ENCODE measurements at regions not wholly inside any gene's neighbourhood (a gene's known extent, or its start where the extent isn't known, plus 50 kb on each side); places are given as distances from the start of the nearest gene placed in this dataset.

GRCh38 chr10:36608866-36609265, 516.5 kb upstream of the ANKRD30A start:
- intact Hi-C loops (cut with DNase I; ENCODE audit: low total_unique reads) = no loop called here
- Histone ChIP-seq H3K4me1 (no peaks in the 10 kb centered on the region), H3K27ac (no peak overlapping the region), H3K36me3 (no peaks in the 10 kb centered on the region), H3K27me3 (no peaks in the 10 kb centered on the region), H3K4me3 (no peak overlapping the region), H3K9me3 (no peaks in the 10 kb centered on the region)
- DNase-seq (ENCODE audit: low spot score in 2 of 2) = no peak
- TF ChIP-seq CTCF (IDR thresholded peaks at IDR 0.05) = no peak
- no peak for TF ChIP-seq POLR2A (IDR thresholded peaks at IDR 0.05)
- no peak for TF ChIP-seq POLR2AphosphoS5 (IDR thresholded peaks at IDR 0.05)

GRCh38 chr10:36608251-36608650, 517.1 kb upstream of the ANKRD30A start:
- Histone ChIP-seq H3K4me1 (no peaks in the 10 kb centered on the region), H3K27ac (no peak overlapping the region), H3K4me3 (no peak overlapping the region), H3K36me3 (no peaks in the 10 kb centered on the region), H3K9me3 (no peaks in the 10 kb centered on the region), H3K27me3 (no peaks in the 10 kb centered on the region)
- no peak for DNase-seq (ENCODE audit: low spot score in 2 of 2)
- intact Hi-C loops (cut with DNase I; ENCODE audit: low total_unique reads) = no loop called here
- no peak for TF ChIP-seq CTCF (IDR thresholded peaks at IDR 0.05)
- no peak for TF ChIP-seq POLR2AphosphoS5 (IDR thresholded peaks at IDR 0.05)
- TF ChIP-seq POLR2A (IDR thresholded peaks at IDR 0.05) = no peak

- intact Hi-C loops (cut with DNase I; ENCODE audit: low total_unique reads) = no loop called here
- Histone ChIP-seq H3K27me3 (no peaks in the 10 kb centered on the region), H3K27ac (no peak overlapping the region), H3K36me3 (no peaks in the 10 kb centered on the region), H3K9me3 (no peaks in the 10 kb centered on the region), H3K4me3 (no peak overlapping the region), H3K4me1 (no peaks in the 10 kb centered on the region)
- TF ChIP-seq CTCF (IDR thresholded peaks at IDR 0.05) (no peak), POLR2A (IDR thresholded peaks at IDR 0.05) (no peak), POLR2AphosphoS5 (IDR thresholded peaks at IDR 0.05) (no peak)
- DNase-seq (ENCODE audit: low spot score in 2 of 2) = no peak
Observed at GRCh38 chr10:36606234-36606839, 519.1 kb upstream of the ANKRD30A start.

GRCh38 chr10:36604316-36604715, 521.1 kb upstream of the ANKRD30A start:
- intact Hi-C loops (cut with DNase I; ENCODE audit: low total_unique reads) = no loop called here
- Histone ChIP-seq H3K27me3 (no peaks in the 10 kb centered on the region), H3K9me3 (no peaks in the 10 kb centered on the region), H3K4me3 (no peak overlapping the region), H3K27ac (no peak overlapping the region), H3K36me3 (no peaks in the 10 kb centered on the region), H3K4me1 (no peaks in the 10 kb centered on the region)
- TF ChIP-seq POLR2A (IDR thresholded peaks at IDR 0.05) (no peak), CTCF (IDR thresholded peaks at IDR 0.05) (no peak), POLR2AphosphoS5 (IDR thresholded peaks at IDR 0.05) (no peak)
- DNase-seq (ENCODE audit: low spot score in 2 of 2) = no peak

GRCh38 chr10:36603688-36604087, 521.7 kb upstream of the ANKRD30A start:
- H3K27ac ChIP-seq = no peak overlapping the region
- H3K4me3 ChIP-seq = no peak overlapping the region
- no peaks in the 10 kb centered on the region for H3K9me3 ChIP-seq
- TF ChIP-seq CTCF (IDR thresholded peaks at IDR 0.05) = no peak
- TF ChIP-seq POLR2AphosphoS5 (IDR thresholded peaks at IDR 0.05) = no peak
- TF ChIP-seq POLR2A (IDR thresholded peaks at IDR 0.05) = no peak
- H3K4me1 ChIP-seq = no peaks in the 10 kb centered on the region
- no peaks in the 10 kb centered on the region for H3K27me3 ChIP-seq
- no peaks in the 10 kb centered on the region for H3K36me3 ChIP-seq
- intact Hi-C loops (cut with DNase I; ENCODE audit: low total_unique reads) = no loop called here
- DNase-seq (ENCODE audit: low spot score in 2 of 2) = no peak
